ENCODE measurements at regions not wholly inside any gene's neighbourhood (a gene's known extent, or its start where the extent isn't known, plus 50 kb on each side); places are given as distances from the start of the nearest gene placed in this dataset.

DNA sequence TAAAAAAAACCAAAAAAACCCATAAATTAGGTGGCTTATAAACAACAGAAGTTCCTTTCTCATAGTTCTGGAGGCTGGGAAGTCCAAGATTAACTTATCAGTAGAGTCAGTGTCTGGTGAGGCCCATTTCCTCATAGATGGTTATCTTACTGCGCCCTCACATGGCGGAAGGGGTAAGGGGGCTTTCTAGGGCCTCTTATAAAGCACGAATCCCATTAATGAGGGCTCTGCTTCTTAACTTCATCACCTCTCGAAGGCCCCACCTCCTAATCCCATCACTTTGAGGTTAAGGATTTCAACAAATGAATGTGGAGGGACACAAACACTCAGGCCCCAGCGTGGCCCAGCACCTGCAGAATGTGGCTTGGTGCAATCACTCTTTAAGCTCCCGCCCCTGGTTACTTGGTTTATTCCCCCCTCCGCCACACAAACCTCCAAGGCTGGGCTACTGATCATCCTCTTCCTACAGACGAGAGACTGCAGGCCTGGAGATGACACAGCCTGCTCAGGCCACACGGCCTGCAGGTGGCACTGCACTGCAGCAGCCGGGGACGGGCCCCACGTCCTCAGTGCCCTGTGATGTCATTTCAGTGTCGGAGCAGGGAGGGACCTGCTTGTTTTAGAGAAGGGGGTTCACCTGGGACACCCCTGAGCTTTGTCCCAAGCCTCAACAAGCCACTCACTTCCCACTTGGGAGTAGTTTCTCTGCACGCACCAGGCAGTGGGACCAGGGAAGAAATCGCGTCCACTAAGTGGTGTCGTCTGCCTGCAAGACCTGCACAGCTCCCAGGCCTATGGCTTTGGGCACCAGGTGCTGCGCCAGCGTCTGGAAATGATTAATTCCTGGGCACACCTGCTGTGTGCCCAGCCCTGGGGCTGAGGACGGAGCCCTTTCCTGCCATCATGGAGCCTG lies 178.5 kb downstream of the NPIPB11 start (continued):
- TF ChIP-seq, protein P1, sequence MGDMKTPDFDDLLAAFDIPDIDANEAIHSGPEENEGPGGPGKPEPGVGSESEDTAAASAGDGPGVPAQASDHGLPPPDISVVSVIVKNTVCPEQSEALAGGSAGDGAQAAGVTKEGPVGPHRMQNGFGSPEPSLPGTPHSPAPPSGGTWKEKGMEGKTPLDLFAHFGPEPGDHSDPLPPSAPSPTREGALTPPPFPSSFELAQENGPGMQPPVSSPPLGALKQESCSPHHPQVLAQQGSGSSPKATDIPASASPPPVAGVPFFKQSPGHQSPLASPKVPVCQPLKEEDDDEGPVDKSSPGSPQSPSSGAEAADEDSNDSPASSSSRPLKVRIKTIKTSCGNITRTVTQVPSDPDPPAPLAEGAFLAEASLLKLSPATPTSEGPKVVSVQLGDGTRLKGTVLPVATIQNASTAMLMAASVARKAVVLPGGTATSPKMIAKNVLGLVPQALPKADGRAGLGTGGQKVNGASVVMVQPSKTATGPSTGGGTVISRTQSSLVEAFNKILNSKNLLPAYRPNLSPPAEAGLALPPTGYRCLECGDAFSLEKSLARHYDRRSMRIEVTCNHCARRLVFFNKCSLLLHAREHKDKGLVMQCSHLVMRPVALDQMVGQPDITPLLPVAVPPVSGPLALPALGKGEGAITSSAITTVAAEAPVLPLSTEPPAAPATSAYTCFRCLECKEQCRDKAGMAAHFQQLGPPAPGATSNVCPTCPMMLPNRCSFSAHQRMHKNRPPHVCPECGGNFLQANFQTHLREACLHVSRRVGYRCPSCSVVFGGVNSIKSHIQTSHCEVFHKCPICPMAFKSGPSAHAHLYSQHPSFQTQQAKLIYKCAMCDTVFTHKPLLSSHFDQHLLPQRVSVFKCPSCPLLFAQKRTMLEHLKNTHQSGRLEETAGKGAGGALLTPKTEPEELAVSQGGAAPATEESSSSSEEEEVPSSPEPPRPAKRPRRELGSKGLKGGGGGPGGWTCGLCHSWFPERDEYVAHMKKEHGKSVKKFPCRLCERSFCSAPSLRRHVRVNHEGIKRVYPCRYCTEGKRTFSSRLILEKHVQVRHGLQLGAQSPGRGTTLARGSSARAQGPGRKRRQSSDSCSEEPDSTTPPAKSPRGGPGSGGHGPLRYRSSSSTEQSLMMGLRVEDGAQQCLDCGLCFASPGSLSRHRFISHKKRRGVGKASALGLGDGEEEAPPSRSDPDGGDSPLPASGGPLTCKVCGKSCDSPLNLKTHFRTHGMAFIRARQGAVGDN (CRISPR knock-in tag; IDR thresholded peaks at IDR 0.05) = peak; percentile 33
- TF ChIP-seq MYC (CRISPR knock-in tag; IDR thresholded peaks at IDR 0.05; ENCODE audit: borderline replicate concordance) = 0 out of 2 replicates have a peak, but pooled peaks have one; percentile 16
- TF ChIP-seq, protein P2, sequence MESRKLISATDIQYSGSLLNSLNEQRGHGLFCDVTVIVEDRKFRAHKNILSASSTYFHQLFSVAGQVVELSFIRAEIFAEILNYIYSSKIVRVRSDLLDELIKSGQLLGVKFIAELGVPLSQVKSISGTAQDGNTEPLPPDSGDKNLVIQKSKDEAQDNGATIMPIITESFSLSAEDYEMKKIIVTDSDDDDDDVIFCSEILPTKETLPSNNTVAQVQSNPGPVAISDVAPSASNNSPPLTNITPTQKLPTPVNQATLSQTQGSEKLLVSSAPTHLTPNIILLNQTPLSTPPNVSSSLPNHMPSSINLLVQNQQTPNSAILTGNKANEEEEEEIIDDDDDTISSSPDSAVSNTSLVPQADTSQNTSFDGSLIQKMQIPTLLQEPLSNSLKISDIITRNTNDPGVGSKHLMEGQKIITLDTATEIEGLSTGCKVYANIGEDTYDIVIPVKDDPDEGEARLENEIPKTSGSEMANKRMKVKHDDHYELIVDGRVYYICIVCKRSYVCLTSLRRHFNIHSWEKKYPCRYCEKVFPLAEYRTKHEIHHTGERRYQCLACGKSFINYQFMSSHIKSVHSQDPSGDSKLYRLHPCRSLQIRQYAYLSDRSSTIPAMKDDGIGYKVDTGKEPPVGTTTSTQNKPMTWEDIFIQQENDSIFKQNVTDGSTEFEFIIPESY (CRISPR knock-in tag; IDR thresholded peaks at IDR 0.05) = peak; percentile 64

DNA sequence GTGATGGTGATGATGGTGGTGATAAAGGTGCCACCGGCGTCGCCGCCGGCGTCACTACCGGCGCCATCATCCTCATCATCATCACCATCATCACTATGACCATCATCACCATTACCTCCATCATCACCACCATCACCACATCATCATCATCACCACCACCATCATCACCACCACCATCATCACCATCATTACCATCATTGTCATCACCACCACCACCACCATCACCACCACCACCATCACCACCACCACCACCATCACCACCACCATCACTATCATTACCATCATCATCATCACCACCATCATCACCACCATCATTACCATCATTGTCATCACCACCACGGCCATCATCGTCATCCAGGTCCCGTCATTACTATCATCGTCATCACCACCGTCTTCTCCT lies 179.7 kb downstream of the NPIPB11 start:
- Histone ChIP-seq H3K9me3 (ENCODE audit: low read length) (peaks cover 7% of the 10 kb centered on the region), H3K9ac (ENCODE audit: insufficient read depth, low read depth, low read length) (no peak overlapping the region), H3K36me3 (replicated peaks in 1 of 2; ENCODE audit: control insufficient read depth in 1 of 2, insufficient read depth in 2 of 2, low read length in 2 of 2) (no peaks in the 10 kb centered on the region), H3K4me3 (replicated peaks in 1 of 3; ENCODE audit: insufficient read depth in 1 of 3, low read depth in 2 of 3, low read length in 3 of 3) (no peak overlapping the region), H3K79me2 (ENCODE audit: insufficient read depth, low read length) (no peaks in the 10 kb centered on the region), H3K27me3 (ENCODE audit: control insufficient read depth in 1 of 2, insufficient read depth in 2 of 2, low read length in 2 of 2) (no peaks in the 10 kb centered on the region), H2AFZ (ENCODE audit: low read length) (no peak overlapping the region), H3K27ac (ENCODE audit: extremely low read length, insufficient read depth, low read length) (no peak overlapping the region), H3K4me1 (ENCODE audit: insufficient read depth, low read length) (peaks cover 33% of the 10 kb centered on the region), H4K20me1 (ENCODE audit: insufficient read depth, low read length) (no peaks in the 10 kb centered on the region), H3K4me2 (ENCODE audit: low read depth, low read length) (no peak overlapping the region)
- ATAC-seq = no peak
- TF ChIP-seq THYN1 (CRISPR knock-in tag; IDR thresholded peaks at IDR 0.05; ENCODE audit: borderline replicate concordance, low read depth) (no peak), CREB1 (IDR thresholded peaks at IDR 0.05) (peak; percentile 87), CREB1 (CRISPR knock-in tag; IDR thresholded peaks at IDR 0.05) (no peak)
- FAIRE-seq = no peak
- ChIA-PET POLR2A (no interaction called here), CTCF (ENCODE audit: low intra/inter-chr PET ratio, low total read pairs) (no interaction called here)
- intact Hi-C loops (cut with micrococcal nuclease; ENCODE audit: unreplicated experiment) = loop anchor here (5.0 kb wide), 1 partner anchor 86 kb away; no protein-coding TSS in a partner anchor
- in situ Hi-C loops (cut with HindIII; ENCODE audit: extremely low pct_ligation_motif_present, low pct_unique_long_range_greater_than_20kb) = no loop called here
- no TSS peak for BruUV-seq (replicated peaks)
- 33% methylated on average over 7 of the region's 13 CpGs for WGBS (ENCODE audit: low lambda C conversion rate)
- DNase-seq (ENCODE audit: low spot score) = no peak

Measured in HepG2 (cell line).